ENCODE measurements at regions not wholly inside any gene's neighbourhood (a gene's known extent, or its start where the extent isn't known, plus 50 kb on each side); places are given as distances from the start of the nearest gene placed in this dataset.

DNA sequence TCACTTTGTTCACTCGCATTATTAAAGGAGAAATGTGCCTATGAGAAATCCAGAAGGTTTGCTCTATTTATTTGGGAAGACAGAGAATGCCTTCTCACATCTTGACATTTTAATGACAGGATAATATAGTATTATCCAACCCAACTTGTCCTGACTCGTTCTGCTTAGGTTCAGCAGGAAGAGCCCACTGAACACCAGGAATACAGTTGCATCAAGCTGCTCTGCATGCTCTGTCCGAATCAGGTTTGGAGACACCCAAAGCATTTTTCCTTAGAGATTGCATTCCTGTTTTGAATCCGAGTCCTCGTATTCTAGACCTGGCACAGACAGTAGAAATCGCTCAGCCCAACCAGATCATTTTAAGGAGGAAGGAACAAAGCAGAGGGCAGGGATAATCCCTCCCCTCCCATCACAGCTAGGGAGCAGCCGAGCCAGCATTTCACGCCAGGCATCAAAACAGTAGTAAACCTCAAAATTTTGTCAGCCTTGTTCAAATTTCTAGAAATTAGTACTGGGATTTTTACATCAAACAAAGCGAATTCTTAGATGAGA is 837.4 kb upstream of the ID2 start:
- intact Hi-C loops (cut with micrococcal nuclease): no loop called here
- peaks cover 8 to 11% of the 10 kb centered on the region in 2 donors for H3K4me1 ChIP-seq (ENCODE audit: control insufficient read depth in 1 of 2, insufficient read depth in 2 of 2, low read length in 2 of 2)
- no peaks in the 10 kb centered on the region for H4K20me1 ChIP-seq (ENCODE audit: insufficient read depth, low read length)
- H3K27ac ChIP-seq (ENCODE audit: low read depth in 1 of 2, low read length in 2 of 2): no peak overlapping the region
- H3K9me3 ChIP-seq (replicated peaks in 1 of 2; ENCODE audit: control insufficient read depth in 1 of 2, insufficient read depth in 1 of 2, low read length in 2 of 2): no peaks in the 10 kb centered on the region
- no peaks in the 10 kb centered on the region for H3K27me3 ChIP-seq (ENCODE audit: control insufficient read depth in 2 of 2, insufficient read depth in 2 of 2, low read length in 2 of 2)
- no peak overlapping the region for H3K4me3 Mint-ChIP-seq
- H3K4me3 ChIP-seq (replicated peaks in 1 of 3; ENCODE audit: low read depth in 2 of 3, low read length in 3 of 3): no peak overlapping the region
- TF ChIP-seq, protein P1, sequence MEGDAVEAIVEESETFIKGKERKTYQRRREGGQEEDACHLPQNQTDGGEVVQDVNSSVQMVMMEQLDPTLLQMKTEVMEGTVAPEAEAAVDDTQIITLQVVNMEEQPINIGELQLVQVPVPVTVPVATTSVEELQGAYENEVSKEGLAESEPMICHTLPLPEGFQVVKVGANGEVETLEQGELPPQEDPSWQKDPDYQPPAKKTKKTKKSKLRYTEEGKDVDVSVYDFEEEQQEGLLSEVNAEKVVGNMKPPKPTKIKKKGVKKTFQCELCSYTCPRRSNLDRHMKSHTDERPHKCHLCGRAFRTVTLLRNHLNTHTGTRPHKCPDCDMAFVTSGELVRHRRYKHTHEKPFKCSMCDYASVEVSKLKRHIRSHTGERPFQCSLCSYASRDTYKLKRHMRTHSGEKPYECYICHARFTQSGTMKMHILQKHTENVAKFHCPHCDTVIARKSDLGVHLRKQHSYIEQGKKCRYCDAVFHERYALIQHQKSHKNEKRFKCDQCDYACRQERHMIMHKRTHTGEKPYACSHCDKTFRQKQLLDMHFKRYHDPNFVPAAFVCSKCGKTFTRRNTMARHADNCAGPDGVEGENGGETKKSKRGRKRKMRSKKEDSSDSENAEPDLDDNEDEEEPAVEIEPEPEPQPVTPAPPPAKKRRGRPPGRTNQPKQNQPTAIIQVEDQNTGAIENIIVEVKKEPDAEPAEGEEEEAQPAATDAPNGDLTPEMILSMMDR (IDR thresholded peaks at IDR 0.05): no peak
- peaks cover 12% of the 10 kb centered on the region for H3K4me1 Mint-ChIP-seq
- H3K9ac ChIP-seq (ENCODE audit: insufficient read depth, low read length, poor library complexity, severe bottlenecking): no peak overlapping the region
- H3K9me3 Mint-ChIP-seq: peaks cover 0 to 3% (median 0%) of the 10 kb centered on the region in 7 donors
- no peaks in the 10 kb centered on the region for H3K79me2 ChIP-seq (ENCODE audit: insufficient read depth, low read length)
- H3K27ac Mint-ChIP-seq: no peak overlapping the region
- no peaks in the 10 kb centered on the region for H3K36me3 ChIP-seq (replicated peaks in 1 of 2; ENCODE audit: control insufficient read depth in 1 of 2, insufficient read depth in 2 of 2, low read length in 2 of 2)
- DNase-seq: no peak
- no peak overlapping the region for H3K4me2 ChIP-seq (replicated peaks; ENCODE audit: extremely low read depth, low read length, poor library complexity, severe bottlenecking)
- peaks cover 2 to 4% (median 3%) of the 10 kb centered on the region in 3 donors for H3K27me3 Mint-ChIP-seq (ENCODE audit: low read depth in 3 of 3)
- 100% methylated on average over 3 of the region's 9 CpGs for WGBS (ENCODE audit: insufficient coverage)
- no peak overlapping the region for H2AFZ ChIP-seq (ENCODE audit: insufficient read depth, low read depth, low read length, poor library complexity, severe bottlenecking)
- H3K36me3 Mint-ChIP-seq: no peaks in the 10 kb centered on the region

DNA sequence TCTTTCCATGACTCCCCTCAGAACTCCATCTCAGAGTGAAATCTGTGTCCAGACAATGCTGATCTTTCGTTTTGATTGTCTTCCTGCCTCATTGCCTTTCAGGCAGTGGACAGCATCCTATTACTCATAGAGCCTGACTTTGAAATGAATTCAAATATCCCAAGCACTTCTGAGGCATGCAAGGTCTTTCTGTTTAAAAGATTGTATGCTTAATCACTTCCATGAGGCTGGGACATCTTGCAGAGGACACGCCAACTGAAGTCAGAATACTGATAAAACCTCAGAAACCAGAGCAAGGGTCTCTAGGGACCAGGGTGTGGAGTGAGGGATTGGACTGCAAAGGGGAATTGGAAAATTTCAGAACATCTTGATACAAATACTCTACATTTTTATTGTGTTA is 836.5 kb upstream of the ID2 start:
- Histone ChIP-seq H3K27me3 (ENCODE audit: control insufficient read depth in 2 of 2, insufficient read depth in 2 of 2, low read length in 2 of 2) (no peaks in the 10 kb centered on the region), H4K20me1 (ENCODE audit: insufficient read depth, low read length) (no peaks in the 10 kb centered on the region), H3K9me3 (replicated peaks in 1 of 2; ENCODE audit: control insufficient read depth in 1 of 2, insufficient read depth in 1 of 2, low read length in 2 of 2) (no peaks in the 10 kb centered on the region), H2AFZ (ENCODE audit: insufficient read depth, low read depth, low read length, poor library complexity, severe bottlenecking) (no peak overlapping the region), H3K79me2 (ENCODE audit: insufficient read depth, low read length) (no peaks in the 10 kb centered on the region), H3K4me2 (replicated peaks; ENCODE audit: extremely low read depth, low read length, poor library complexity, severe bottlenecking) (no peak overlapping the region), H3K9ac (ENCODE audit: insufficient read depth, low read length, poor library complexity, severe bottlenecking) (no peak overlapping the region), H3K4me1 (ENCODE audit: control insufficient read depth in 1 of 2, insufficient read depth in 2 of 2, low read length in 2 of 2) (peaks cover 8 to 11% of the 10 kb centered on the region in 2 donors), H3K36me3 (replicated peaks in 1 of 2; ENCODE audit: control insufficient read depth in 1 of 2, insufficient read depth in 2 of 2, low read length in 2 of 2) (no peaks in the 10 kb centered on the region), H3K4me3 (replicated peaks in 1 of 3; ENCODE audit: low read depth in 2 of 3, low read length in 3 of 3) (no peak overlapping the region), H3K27ac (ENCODE audit: low read depth in 1 of 2, low read length in 2 of 2) (no peak overlapping the region)
- no peak overlapping the region for H3K4me3 Mint-ChIP-seq
- 80% methylated on average over 1 of the region's 2 CpGs for WGBS (ENCODE audit: insufficient coverage)
- peaks cover 0 to 3% (median 0%) of the 10 kb centered on the region in 7 donors for H3K9me3 Mint-ChIP-seq
- peaks cover 2 to 4% (median 3%) of the 10 kb centered on the region in 3 donors for H3K27me3 Mint-ChIP-seq (ENCODE audit: low read depth in 3 of 3)
- DNase-seq: no peak
- H3K4me1 Mint-ChIP-seq: peaks cover 12% of the 10 kb centered on the region
- intact Hi-C loops (cut with micrococcal nuclease): no loop called here
- H3K27ac Mint-ChIP-seq: no peak overlapping the region
- no peaks in the 10 kb centered on the region for H3K36me3 Mint-ChIP-seq
- TF ChIP-seq, protein P1 (IDR thresholded peaks at IDR 0.05): no peak

All from CD14-positive monocyte (primary cell).